Endodermal cell (in vitro differentiated cells): ENCODE measurements at regions not wholly inside any gene's neighbourhood (a gene's known extent, or its start where the extent isn't known, plus 50 kb on each side); places are given as distances from the start of the nearest gene placed in this dataset.
"Not testable (repeated sequence)": the region's sequence is repeated elsewhere in the genome, so short reads cannot be mapped to it uniquely, and the experiment has no call there.

ENCODE experiments used
- DNase-seq: peaks from one replicate; pipeline ENCODE4 v3.0.0-alpha.2; 2017
- H3K27ac ChIP-seq: 2 replicates; pipeline ENCODE4 v1.5.1; 2013; ENCODE audit warnings: mild to moderate bottlenecking, low read depth, low read length, moderate library complexity
- H3K27me3 ChIP-seq: 2 replicates; pipeline ENCODE4 v1.6.1; 2013; ENCODE audit warnings: mild to moderate bottlenecking, low read length, moderate library complexity; ENCODE audit not compliant: insufficient read depth, control insufficient read depth, poor library complexity, severe bottlenecking
- H3K36me3 ChIP-seq: 2 replicates; pipeline ENCODE4 v1.7.0; 2013; ENCODE audit warnings: mild to moderate bottlenecking, low read length, moderate library complexity; ENCODE audit not compliant: control insufficient read depth, insufficient read depth
- H3K4me1 ChIP-seq: one replicate; pipeline ENCODE4 v1.7.0; 2013; ENCODE audit warnings: low read length; ENCODE audit not compliant: control insufficient read depth, insufficient read depth
- H3K4me3 ChIP-seq: 2 replicates; pipeline ENCODE4 v1.5.1; 2013; ENCODE audit warnings: mild to moderate bottlenecking, low read length, moderate library complexity
- H3K9ac ChIP-seq: 2 replicates; pipeline ENCODE4 v1.6.1; 2013; ENCODE audit warnings: mild to moderate bottlenecking, low read length, moderate library complexity; ENCODE audit not compliant: poor library complexity, severe bottlenecking; ENCODE audit errors: extremely low read depth
- H3K9me3 ChIP-seq: 2 replicates; pipeline ENCODE4 v1.6.1; 2013; ENCODE audit warnings: mild to moderate bottlenecking, low read length, moderate library complexity; ENCODE audit not compliant: control insufficient read depth
- H3K27ac Mint-ChIP-seq: 2 replicates; pipeline ENCODE4 v1.8.0; 2020; ENCODE audit warnings: mixed read lengths
- H3K27me3 Mint-ChIP-seq: 2 replicates; pipeline ENCODE4 v1.8.0; 2021; ENCODE audit warnings: mild to moderate bottlenecking, mixed read lengths; ENCODE audit not compliant: insufficient read depth
- H3K36me3 Mint-ChIP-seq: 2 replicates; pipeline ENCODE4 v1.8.0; 2020; ENCODE audit warnings: low read depth, mixed read lengths
- H3K4me1 Mint-ChIP-seq: 2 replicates; pipeline ENCODE4 v1.8.0; 2020; ENCODE audit warnings: mixed read lengths
- H3K4me3 Mint-ChIP-seq: 2 replicates; pipeline ENCODE4 v1.8.0; 2020; ENCODE audit warnings: mild to moderate bottlenecking, moderate library complexity, mixed read lengths
- H3K9me3 Mint-ChIP-seq: 2 replicates; pipeline ENCODE4 v1.8.0; 2020; ENCODE audit warnings: mild to moderate bottlenecking, mixed read lengths
- CTCF ChIP-seq: fragments of 200-600 bp; sonication (generic); conservative IDR thresholded peaks from 2 replicates; pipeline ENCODE4 v1.5.0; 2021; ENCODE audit warnings: antibody characterized with exemption, mild to moderate bottlenecking
- WGBS, 2 experiments: methylation state at CpG; one replicate each; pipeline versions ENCODE4 v1.1.5 to v1.1.7; 2013; ENCODE audit warnings: missing lambda C conversion rate in 2 of 2, mixed read lengths in 1 of 2; ENCODE audit not compliant: insufficient coverage in 1 of 2, insufficient read length in 1 of 2; 5-methylcytosine and 5-hydroxymethylcytosine counted together

- Histone ChIP-seq H3K9ac (no peak overlapping the region), H3K9me3 (peaks cover 18% of the 10 kb centered on the region), H3K36me3 (no peaks in the 10 kb centered on the region), H3K27ac (no peak overlapping the region), H3K4me3 (no peak overlapping the region), H3K4me1 (no peaks in the 10 kb centered on the region), H3K27me3 (no peaks in the 10 kb centered on the region)
- 96 to 98% methylated on average over 7 to 27 of the region's 27 CpGs for WGBS, 2 experiments
- Mint-ChIP-seq H3K4me3 (no peak overlapping the region), H3K36me3 (peaks cover 3% of the 10 kb centered on the region), H3K9me3 (peaks cover 58% of the 10 kb centered on the region), H3K27me3 (no peaks in the 10 kb centered on the region), H3K27ac (no peak overlapping the region), H3K4me1 (no peaks in the 10 kb centered on the region)
- no peak for DNase-seq
- TF ChIP-seq CTCF, result no peak
Observed at GRCh38 chr4:79121875-79122358, 182.7 kb upstream of the PAQR3 start.

- H3K27ac ChIP-seq, result no peak overlapping the region
- H3K27me3 ChIP-seq, result no peaks in the 10 kb centered on the region
- Mint-ChIP-seq H3K36me3 (peaks cover 3% of the 10 kb centered on the region), H3K4me3 (no peak overlapping the region), H3K27me3 (no peaks in the 10 kb centered on the region), H3K4me1 (no peaks in the 10 kb centered on the region), H3K27ac (no peak overlapping the region), H3K9me3 (peaks cover 65% of the 10 kb centered on the region)
- WGBS, 2 experiments, result 93% methylated on average over 1 of the region's 1 CpG; no CpG with 5 or more reads in 1 of the 2 experiments
- TF ChIP-seq CTCF, result no peak
- DNase-seq, result no peak
- H3K36me3 ChIP-seq, result no peaks in the 10 kb centered on the region
- no peaks in the 10 kb centered on the region for H3K4me1 ChIP-seq
- H3K9me3 ChIP-seq, result peaks cover 21% of the 10 kb centered on the region
- no peak overlapping the region for H3K4me3 ChIP-seq
- no peak overlapping the region for H3K9ac ChIP-seq
Observed at GRCh38 chr4:79121223-79121622, 182.0 kb upstream of the PAQR3 start.

- DNase-seq, H3K4me3 Mint-ChIP-seq, H3K4me1 ChIP-seq, H3K9ac ChIP-seq, H3K4me3 ChIP-seq, H3K27me3 Mint-ChIP-seq, H3K27ac ChIP-seq, H3K4me1 Mint-ChIP-seq, H3K36me3 Mint-ChIP-seq, H3K27ac Mint-ChIP-seq, H3K36me3 ChIP-seq, H3K27me3 ChIP-seq: not testable (repeated sequence)
- H3K9me3 Mint-ChIP-seq, result peaks cover 52% of the 10 kb centered on the region
- WGBS, 2 experiments, result 90 to 94% methylated on average over 2 to 4 of the region's 4 CpGs
- peaks cover 21% of the 10 kb centered on the region for H3K9me3 ChIP-seq
Observed at GRCh38 chr4:79117051-79117450, 177.8 kb upstream of the PAQR3 start.

- Histone ChIP-seq H3K9me3 (no peaks in the 10 kb centered on the region), H3K27me3 (no peaks in the 10 kb centered on the region), H3K9ac (no peak overlapping the region), H3K27ac (no peak overlapping the region), H3K4me3 (no peak overlapping the region), H3K36me3 (no peaks in the 10 kb centered on the region), H3K4me1 (no peaks in the 10 kb centered on the region)
- no peak for TF ChIP-seq CTCF
- 96% methylated on average over 1 of the region's 1 CpG; no CpG with 5 or more reads in 1 of the 2 experiments for whole genome bisulfite sequencing, 2 experiments
- no peak for DNase-seq
- H3K27ac Mint-ChIP-seq, result no peak overlapping the region
- peaks cover 3% of the 10 kb centered on the region for H3K9me3 Mint-ChIP-seq
- H3K4me3 Mint-ChIP-seq, result no peak overlapping the region
- H3K27me3 Mint-ChIP-seq, result no peaks in the 10 kb centered on the region
- H3K36me3 Mint-ChIP-seq, result no peaks in the 10 kb centered on the region
- no peaks in the 10 kb centered on the region for H3K4me1 Mint-ChIP-seq
Observed at GRCh38 chr4:79107014-79107413, 167.8 kb upstream of the PAQR3 start.
